Neuronal stem cell (in vitro differentiated cells): ENCODE measurements at regions not wholly inside any gene's neighbourhood (a gene's known extent, or its start where the extent isn't known, plus 50 kb on each side); places are given as distances from the start of the nearest gene placed in this dataset.

Experiments used
- DNase-seq: peaks from one replicate; pipeline ENCODE4 v3.0.0-alpha.2; 2013; ENCODE audit warnings: low spot score
- H2AFZ ChIP-seq: one replicate; pipeline ENCODE4 v1.6.1; 2013; ENCODE audit warnings: mild to moderate bottlenecking, low read length, inconsistent platforms
- H2AK5ac ChIP-seq: 2 replicates; pipeline ENCODE4 v1.6.1; 2013; ENCODE audit warnings: low read depth, mild to moderate bottlenecking, inconsistent platforms, low read length, moderate library complexity, mixed read lengths
- H2BK120ac ChIP-seq: 2 replicates; pipeline ENCODE4 v1.6.1; 2013; ENCODE audit warnings: low read depth, mild to moderate bottlenecking, inconsistent platforms, low read length, moderate library complexity, mixed read lengths
- H2BK12ac ChIP-seq: one replicate; pipeline ENCODE4 v1.6.1; 2013; ENCODE audit warnings: low read length, inconsistent platforms
- H2BK15ac ChIP-seq: 2 replicates; pipeline ENCODE4 v1.6.1; 2013; ENCODE audit warnings: mild to moderate bottlenecking, low read length, inconsistent platforms, mixed read lengths
- H2BK5ac ChIP-seq: one replicate; pipeline ENCODE4 v1.6.1; 2013; ENCODE audit warnings: inconsistent platforms, mild to moderate bottlenecking, low read length, moderate library complexity
- H3K14ac ChIP-seq: one replicate; pipeline ENCODE4 v1.6.1; 2013; ENCODE audit warnings: low read length, inconsistent platforms
- H3K18ac ChIP-seq: 2 replicates; pipeline ENCODE4 v1.6.1; 2013; ENCODE audit warnings: low read length, inconsistent platforms
- H3K23ac ChIP-seq: 2 replicates; pipeline ENCODE4 v1.6.1; 2013; ENCODE audit warnings: low read depth, mild to moderate bottlenecking, mixed read lengths, low read length, inconsistent platforms; ENCODE audit not compliant: poor library complexity
- H3K27ac ChIP-seq: replicated peaks from 3 replicates; pipeline ENCODE4 v1.5.1; 2013; ENCODE audit warnings: low read length, inconsistent platforms
- H3K27me3 ChIP-seq, 3 experiments: 2 replicates each; pipeline ENCODE4 v1.6.1; 2013; ENCODE audit warnings: low read length in 3 of 3, mild to moderate bottlenecking in 2 of 3, inconsistent platforms in 1 of 3, low read depth in 1 of 3, mixed read lengths in 1 of 3, moderate library complexity in 1 of 3; ENCODE audit not compliant: control insufficient read depth in 3 of 3, insufficient read depth in 3 of 3
- H3K36me3 ChIP-seq, 2 donors: replicated peaks in 1 of 2; 2 replicates each; pipeline ENCODE4 v1.6.1; 2013; ENCODE audit warnings: low read length in 2 of 2; ENCODE audit not compliant: control insufficient read depth in 2 of 2, insufficient read depth in 2 of 2
- H3K4ac ChIP-seq: 2 replicates; pipeline ENCODE4 v1.6.1; 2013; ENCODE audit warnings: inconsistent platforms, mild to moderate bottlenecking, low read length, moderate library complexity
- H3K4me1 ChIP-seq, 2 donors: 1 replicate in 1 of 2; 2 replicates in 1 of 2; pipeline ENCODE4 v1.6.1; 2013; ENCODE audit warnings: low read length in 2 of 2, low read depth in 1 of 2; ENCODE audit not compliant: control insufficient read depth in 2 of 2, insufficient read depth in 1 of 2
- H3K4me2 ChIP-seq: one replicate; pipeline ENCODE4 v1.6.1; 2013; ENCODE audit warnings: mild to moderate bottlenecking, low read length, inconsistent platforms; ENCODE audit not compliant: insufficient read depth, poor library complexity, severe bottlenecking
- H3K4me3 ChIP-seq, 2 donors: 2 replicates each; pipeline ENCODE4 v1.5.1; 2013; ENCODE audit warnings: low read length in 2 of 2, mild to moderate bottlenecking in 2 of 2, inconsistent platforms in 1 of 2, moderate library complexity in 1 of 2
- H3K79me1 ChIP-seq: one replicate; pipeline ENCODE4 v1.6.1; 2013; ENCODE audit warnings: low read depth, mild to moderate bottlenecking, inconsistent platforms, low read length, moderate library complexity
- H3K9ac ChIP-seq: one replicate; pipeline ENCODE4 v1.6.1; 2013; ENCODE audit warnings: mild to moderate bottlenecking, low read depth, low read length, inconsistent platforms; ENCODE audit not compliant: poor library complexity
- H3K9me3 ChIP-seq, 2 donors: replicated peaks in 1 of 2; 2 replicates each; pipeline versions ENCODE3 to v1.6.1; 2013; ENCODE audit warnings: low read length in 2 of 2, mild to moderate bottlenecking in 2 of 2, inconsistent platforms in 1 of 2, low read depth in 1 of 2, mixed read lengths in 1 of 2, moderate library complexity in 1 of 2; ENCODE audit not compliant: control insufficient read depth in 2 of 2, insufficient read depth in 1 of 2
- H4K8ac ChIP-seq: one replicate; pipeline ENCODE4 v1.6.1; 2013; ENCODE audit warnings: low read depth, mild to moderate bottlenecking, inconsistent platforms, low read length, moderate library complexity
- H4K91ac ChIP-seq: one replicate; pipeline ENCODE4 v1.6.1; 2013; ENCODE audit warnings: low read length, low read depth, mild to moderate bottlenecking, inconsistent platforms; ENCODE audit not compliant: poor library complexity
- WGBS, 2 donors: extraction: QIAGEN DNeasy Blood & Tissue Kit; methylation state at CpG; one replicate each; pipeline ENCODE4 v1.1.7; 2013; ENCODE audit warnings: missing lambda C conversion rate in 2 of 2, mixed read lengths in 1 of 2; ENCODE audit not compliant: insufficient read length in 2 of 2, insufficient replicate concordance in 1 of 2; ENCODE audit errors: extremely low coverage in 2 of 2; 5-methylcytosine and 5-hydroxymethylcytosine counted together

DNA sequence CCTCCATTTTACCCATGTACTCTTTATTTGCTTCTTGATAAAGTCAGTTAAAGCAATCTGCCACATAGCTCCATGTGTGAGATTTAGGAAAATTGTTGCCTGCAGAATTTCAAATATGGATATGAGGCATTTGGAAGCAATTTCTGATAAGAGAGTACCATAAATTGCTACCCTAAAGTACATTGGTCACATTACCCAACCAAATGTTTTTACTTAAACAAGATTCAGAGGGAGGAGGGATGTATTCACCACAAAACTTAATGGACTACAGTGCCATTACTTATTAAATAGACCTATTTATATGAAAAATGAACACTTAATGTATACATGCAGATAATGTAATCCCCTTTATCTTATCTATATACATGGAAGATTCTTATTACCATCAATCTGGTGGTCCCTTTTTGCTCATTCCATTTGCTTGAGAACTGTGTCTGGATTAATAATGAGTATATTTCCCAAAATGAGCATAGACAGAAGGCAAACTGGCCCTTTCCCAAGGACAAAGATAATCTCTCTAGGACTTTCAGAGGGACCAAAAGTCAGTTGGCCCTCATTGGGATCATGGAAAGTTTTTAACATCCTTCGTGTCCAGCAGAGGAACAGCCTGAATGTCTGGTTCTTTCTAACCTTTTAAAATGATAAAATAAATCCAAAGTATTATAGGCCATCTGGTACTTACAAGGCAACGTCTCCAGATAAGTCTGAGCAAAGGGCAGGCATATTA, 526.4 kb downstream of the CBLN4 start:
- Histone ChIP-seq H2BK12ac (no peak overlapping the region), H3K4me3 (no peak overlapping the region), H3K18ac (no peak overlapping the region), H3K14ac (no peak overlapping the region), H4K91ac (no peak overlapping the region), H3K9ac (no peak overlapping the region), H2BK120ac (no peak overlapping the region), H3K36me3 (no peaks in the 10 kb centered on the region), H2AFZ (no peak overlapping the region), H2BK5ac (no peak overlapping the region), H3K27ac (no peak overlapping the region), H3K4me2 (no peak overlapping the region), H3K27me3 (no peaks in the 10 kb centered on the region), H3K4ac (no peak overlapping the region), H3K4me1 (no peaks in the 10 kb centered on the region), H3K9me3 (no peaks in the 10 kb centered on the region), H3K79me1 (no peaks in the 10 kb centered on the region), H4K8ac (no peak overlapping the region), H3K23ac (no peak overlapping the region), H2AK5ac (no peak overlapping the region), H2BK15ac (no peak overlapping the region)
- WGBS, 2 donors = no CpG with 5 or more reads among the region's 2 CpGs
- DNase-seq = no peak

- Histone ChIP-seq H3K9ac (no peak overlapping the region), H3K18ac (no peak overlapping the region), H3K36me3 (no peaks in the 10 kb centered on the region), H2BK15ac (no peak overlapping the region), H4K8ac (no peak overlapping the region), H3K14ac (no peak overlapping the region), H3K4me3 (no peak overlapping the region), H2BK12ac (no peak overlapping the region), H3K27me3 (no peaks in the 10 kb centered on the region), H4K91ac (no peak overlapping the region), H3K23ac (no peak overlapping the region), H2BK5ac (no peak overlapping the region), H3K9me3 (no peaks in the 10 kb centered on the region), H2BK120ac (no peak overlapping the region), H3K4ac (no peak overlapping the region), H2AFZ (no peak overlapping the region), H3K4me2 (no peak overlapping the region), H2AK5ac (no peak overlapping the region), H3K27ac (no peak overlapping the region), H3K4me1 (no peaks in the 10 kb centered on the region), H3K79me1 (no peaks in the 10 kb centered on the region)
- WGBS, 2 donors = no CpG with 5 or more reads among the region's 4 CpGs
- DNase-seq = no peak
These were observed 532.6 kb downstream of the CBLN4 start for GRCh38 chr20:55472704-55473103.

GRCh38 chr20:55471052-55472006, 534.0 kb downstream of the CBLN4 start:
- H3K9ac ChIP-seq = no peak overlapping the region
- H2BK5ac ChIP-seq = no peak overlapping the region
- H3K36me3 ChIP-seq = no peaks in the 10 kb centered on the region
- DNase-seq = no peak
- no peak overlapping the region for H3K27ac ChIP-seq
- no peaks in the 10 kb centered on the region for H3K4me1 ChIP-seq
- no peak overlapping the region for H2BK120ac ChIP-seq
- no peak overlapping the region for H3K4ac ChIP-seq
- no peak overlapping the region for H3K18ac ChIP-seq
- H2BK12ac ChIP-seq = no peak overlapping the region
- H3K23ac ChIP-seq = no peak overlapping the region
- no peak overlapping the region for H4K91ac ChIP-seq
- H2AFZ ChIP-seq = no peak overlapping the region
- no peak overlapping the region for H3K4me3 ChIP-seq
- H3K27me3 ChIP-seq = no peaks in the 10 kb centered on the region
- H3K79me1 ChIP-seq = no peaks in the 10 kb centered on the region
- no peak overlapping the region for H3K14ac ChIP-seq
- no peak overlapping the region for H4K8ac ChIP-seq
- no peaks in the 10 kb centered on the region for H3K9me3 ChIP-seq
- no CpG with 5 or more reads among the region's 7 CpGs for WGBS, 2 donors
- no peak overlapping the region for H2AK5ac ChIP-seq
- H3K4me2 ChIP-seq = no peak overlapping the region
- no peak overlapping the region for H2BK15ac ChIP-seq

- H3K4me1 ChIP-seq = no peaks in the 10 kb centered on the region
- no CpG with 5 or more reads among the region's 2 CpGs for WGBS, 2 donors
- no peak overlapping the region for H2BK120ac ChIP-seq
- no peak overlapping the region for H4K91ac ChIP-seq
- no peak overlapping the region for H3K27ac ChIP-seq
- H3K9ac ChIP-seq = no peak overlapping the region
- H3K14ac ChIP-seq = no peak overlapping the region
- H2BK12ac ChIP-seq = no peak overlapping the region
- no peak overlapping the region for H3K4me2 ChIP-seq
- no peaks in the 10 kb centered on the region for H3K27me3 ChIP-seq
- no peaks in the 10 kb centered on the region for H3K36me3 ChIP-seq
- no peak overlapping the region for H2BK15ac ChIP-seq
- H3K18ac ChIP-seq = no peak overlapping the region
- H3K4ac ChIP-seq = no peak overlapping the region
- H3K9me3 ChIP-seq = no peaks in the 10 kb centered on the region
- no peak overlapping the region for H4K8ac ChIP-seq
- no peak overlapping the region for H2BK5ac ChIP-seq
- no peak overlapping the region for H2AK5ac ChIP-seq
- H3K23ac ChIP-seq = no peak overlapping the region
- DNase-seq = no peak
- no peaks in the 10 kb centered on the region for H3K79me1 ChIP-seq
- H3K4me3 ChIP-seq = no peak overlapping the region
- H2AFZ ChIP-seq = no peak overlapping the region
These were observed 536.2 kb downstream of the CBLN4 start for GRCh38 chr20:55469074-55469473.
